ENCODE measurements at regions not wholly inside any gene's neighbourhood (a gene's known extent, or its start where the extent isn't known, plus 50 kb on each side); places are given as distances from the start of the nearest gene placed in this dataset.

DNA sequence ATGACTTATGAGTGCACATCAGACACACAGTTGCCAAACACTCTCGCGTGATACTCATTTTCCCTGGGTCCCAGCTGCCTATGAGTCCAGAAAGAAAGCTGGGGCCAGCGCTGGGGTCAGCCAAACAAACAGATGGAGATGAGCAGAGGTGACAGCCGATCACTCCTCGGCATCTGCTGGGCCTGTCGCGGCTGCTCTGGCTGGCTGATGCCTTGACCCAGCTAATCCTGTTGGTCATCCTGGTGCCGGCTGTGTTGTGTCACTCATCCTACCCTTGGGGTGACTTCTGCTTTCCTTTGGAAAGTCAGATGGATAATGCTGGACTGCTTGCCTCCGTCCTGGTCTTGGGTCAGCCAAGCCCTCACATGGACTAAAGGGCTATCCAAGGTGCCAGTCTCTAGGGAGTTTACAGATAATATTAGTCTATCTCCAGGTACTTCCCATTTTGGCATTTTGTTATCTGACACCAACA, 105.3 kb upstream of the PDZRN3 start:
- 47 to 58% methylated on average over 8 to 9 of the region's 9 CpGs for WGBS, 2 donors

GRCh38 chr3:73727854-73728253, 103.1 kb upstream of the PDZRN3 start:
- no peaks in the 10 kb centered on the region for H3K36me3 ChIP-seq
- WGBS, 2 donors: 29 to 51% methylated on average over 2 of the region's 2 CpGs
- TF ChIP-seq POLR2AphosphoS5 (IDR thresholded peaks at IDR 0.05): no peak
- no peak for TF ChIP-seq POLR2A (IDR thresholded peaks at IDR 0.05)
- no peak overlapping the region for H3K4me3 ChIP-seq
- H3K9me3 ChIP-seq: no peaks in the 10 kb centered on the region
- peak overlapping the region in 2 of 4 donors; percentile 21 to 31 for H3K27ac ChIP-seq
- H3K4me1 ChIP-seq: no peaks in the 10 kb centered on the region
- H3K27me3 ChIP-seq: no peaks in the 10 kb centered on the region
- ATAC-seq (ENCODE audit: low FRiP score in 2 of 2) (no peak), DNase-seq (no peak)

More for the DNA sequence above, 105.3 kb upstream of the PDZRN3 start:
- Histone ChIP-seq H3K36me3 (no peaks in the 10 kb centered on the region), H3K27ac (no peak overlapping the region), H3K4me3 (no peak overlapping the region), H3K9me3 (no peaks in the 10 kb centered on the region), H3K27me3 (no peaks in the 10 kb centered on the region), H3K4me1 (no peaks in the 10 kb centered on the region)
- peak; percentile 56 to 63 for TF ChIP-seq POLR2AphosphoS5 (IDR thresholded peaks at IDR 0.05)
- TF ChIP-seq EP300 (IDR thresholded peaks at IDR 0.05): no peak
- no peak for TF ChIP-seq POLR2A (IDR thresholded peaks at IDR 0.05)
- peak; percentile 39 to 63 for DNase-seq
- peak in 1 of 2 donors; percentile 59 for ATAC-seq (ENCODE audit: low FRiP score in 2 of 2)

DNA sequence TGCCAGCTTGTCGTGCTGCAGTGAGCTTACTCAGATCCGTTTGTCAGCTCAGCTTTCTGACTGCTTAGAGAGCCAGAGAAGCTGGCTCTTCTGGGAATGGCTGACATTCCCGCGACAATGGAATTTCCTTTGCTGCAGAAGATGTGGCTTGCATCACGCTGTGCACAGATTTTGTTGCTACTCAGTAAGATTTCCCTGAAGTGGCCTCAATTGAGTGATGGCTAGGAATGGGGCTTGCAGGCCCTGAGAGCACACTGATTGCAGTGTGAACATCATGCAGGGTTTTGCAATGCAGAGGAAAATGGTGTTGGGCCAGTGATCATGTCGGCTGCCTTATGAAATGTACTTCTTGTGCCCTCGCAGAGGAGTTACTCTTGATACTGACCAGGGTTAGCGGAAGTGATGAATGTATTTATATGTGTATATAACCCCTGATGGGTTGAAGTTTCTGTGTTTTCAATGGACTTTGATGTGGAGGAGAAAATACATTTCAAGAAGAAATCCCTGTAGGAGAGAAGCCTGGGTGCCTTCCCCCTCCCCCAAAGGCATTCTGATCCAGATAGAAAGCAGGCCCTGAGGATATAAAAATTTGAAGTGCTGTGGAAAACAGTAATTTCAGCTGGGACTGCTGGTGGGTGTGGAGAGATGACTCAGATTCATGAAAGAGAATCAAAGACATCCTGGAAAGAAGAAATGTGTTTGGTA, 102.5 kb upstream of the PDZRN3 start:
- peak in 1 of 2 donors; percentile 50 for ATAC-seq (ENCODE audit: low FRiP score in 2 of 2)
- H3K4me3 ChIP-seq: no peak overlapping the region
- H3K4me1 ChIP-seq: no peaks in the 10 kb centered on the region
- no peaks in the 10 kb centered on the region for H3K9me3 ChIP-seq
- no peaks in the 10 kb centered on the region for H3K27me3 ChIP-seq
- 22 to 35% methylated on average over 6 to 8 of the region's 8 CpGs for WGBS, 2 donors
- no peaks in the 10 kb centered on the region for H3K36me3 ChIP-seq
- TF ChIP-seq POLR2AphosphoS5 (IDR thresholded peaks at IDR 0.05) (peak; percentile 57 to 61), EP300 (IDR thresholded peaks at IDR 0.05) (no peak), CTCF (IDR thresholded peaks at IDR 0.05) (no peak), POLR2A (IDR thresholded peaks at IDR 0.05) (no peak)
- peak in 1 of 2 donors; percentile 25 for DNase-seq
- H3K27ac ChIP-seq: peak overlapping the region in 2 of 4 donors; percentile 21 to 31

DNA sequence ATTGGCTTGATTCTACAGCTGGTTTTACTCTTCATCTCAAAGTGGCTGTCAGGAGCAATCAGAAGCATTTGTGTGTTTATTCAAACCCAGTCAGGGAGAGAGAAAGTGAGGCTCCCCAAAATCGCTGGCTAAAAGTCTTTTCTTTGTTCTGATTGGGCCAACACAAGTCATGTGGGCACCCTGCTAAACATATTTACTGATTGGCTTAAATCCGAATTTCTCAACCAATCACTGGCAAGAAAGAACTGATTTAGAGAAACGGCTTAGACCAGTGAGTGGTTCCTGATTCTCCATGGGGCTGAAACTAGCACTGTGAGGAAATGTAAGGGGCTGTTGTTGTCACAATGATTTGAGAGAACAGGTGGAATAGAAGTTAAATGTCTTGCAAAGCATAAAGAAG, 98.9 kb upstream of the PDZRN3 start:
- ATAC-seq (ENCODE audit: low FRiP score in 2 of 2) (no peak), DNase-seq (no peak)
- H3K4me3 ChIP-seq: no peak overlapping the region
- no peaks in the 10 kb centered on the region for H3K36me3 ChIP-seq
- H3K27ac ChIP-seq: no peak overlapping the region
- WGBS, 2 donors: 63 to 64% methylated on average over 3 of the region's 3 CpGs
- H3K4me1 ChIP-seq: peaks cover 0 to 1% (median 0%) of the 10 kb centered on the region in 4 donors
- H3K9me3 ChIP-seq: no peaks in the 10 kb centered on the region
- TF ChIP-seq POLR2AphosphoS5 (IDR thresholded peaks at IDR 0.05): no peak
- no peak for TF ChIP-seq CTCF (IDR thresholded peaks at IDR 0.05)
- TF ChIP-seq EP300 (IDR thresholded peaks at IDR 0.05): no peak
- TF ChIP-seq POLR2A (IDR thresholded peaks at IDR 0.05): no peak
- no peaks in the 10 kb centered on the region for H3K27me3 ChIP-seq

- Histone ChIP-seq H3K4me1 (peaks cover 0 to 4% (median 0%) of the 10 kb centered on the region in 4 donors), H3K27ac (peak overlapping the region in 2 of 4 donors; percentile 40 to 52), H3K36me3 (no peaks in the 10 kb centered on the region), H3K4me3 (peak overlapping the region in 1 of 4 donors; percentile 5), H3K9me3 (no peaks in the 10 kb centered on the region), H3K27me3 (no peaks in the 10 kb centered on the region)
- ATAC-seq (ENCODE audit: low FRiP score in 2 of 2): no peak
- TF ChIP-seq CTCF (IDR thresholded peaks at IDR 0.05) (no peak), POLR2A (IDR thresholded peaks at IDR 0.05) (no peak), EP300 (IDR thresholded peaks at IDR 0.05) (no peak), POLR2AphosphoS5 (IDR thresholded peaks at IDR 0.05) (no peak)
- DNase-seq: no peak
- WGBS, 2 donors: 27 to 43% methylated on average over 6 of the region's 6 CpGs
These were observed 95.1 kb upstream of the PDZRN3 start for GRCh38 chr3:73719861-73720260.

Data from upper lobe of left lung (tissue), 6 donors.